Mesenchymal stem cell (in vitro differentiated cells and primary cell): ENCODE measurements at regions not wholly inside any gene's neighbourhood (a gene's known extent, or its start where the extent isn't known, plus 50 kb on each side); places are given as distances from the start of the nearest gene placed in this dataset.

ENCODE experiments used
- DNase-seq: peaks from one replicate; pipeline ENCODE4 v3.0.0-alpha.2; 2013
- H2AFZ ChIP-seq: one replicate; pipeline ENCODE4 v1.6.1; 2013; ENCODE audit warnings: low read depth, mild to moderate bottlenecking, control low read depth, inconsistent platforms, low read length, moderate library complexity
- H2AK5ac ChIP-seq: 2 replicates; pipeline ENCODE4 v1.6.1; 2013; ENCODE audit warnings: low read length, moderate library complexity, mild to moderate bottlenecking, inconsistent platforms; ENCODE audit not compliant: severe bottlenecking
- H2BK120ac ChIP-seq: one replicate; pipeline ENCODE4 v1.6.1; 2013; ENCODE audit warnings: low read depth, mild to moderate bottlenecking, inconsistent platforms, low read length, moderate library complexity
- H2BK12ac ChIP-seq, 2 experiments: one replicate each; pipeline ENCODE4 v1.6.1; 2013; ENCODE audit warnings: inconsistent platforms in 2 of 2, low read length in 2 of 2, mild to moderate bottlenecking in 2 of 2, moderate library complexity in 2 of 2, control low read depth in 1 of 2
- H2BK15ac ChIP-seq: one replicate; pipeline ENCODE4 v1.6.1; 2013; ENCODE audit warnings: mild to moderate bottlenecking, low read depth, inconsistent platforms; ENCODE audit not compliant: poor library complexity, severe bottlenecking
- H2BK5ac ChIP-seq: 2 replicates; pipeline ENCODE4 v1.6.1; 2013; ENCODE audit warnings: low read depth, mild to moderate bottlenecking, low read length, control low read depth, inconsistent platforms; ENCODE audit not compliant: poor library complexity, severe bottlenecking
- H3K14ac ChIP-seq, 2 experiments: one replicate each; pipeline ENCODE4 v1.6.1; 2013; ENCODE audit warnings: inconsistent platforms in 2 of 2, low read length in 2 of 2, control low read depth in 1 of 2, mild to moderate bottlenecking in 1 of 2, moderate library complexity in 1 of 2
- H3K18ac ChIP-seq, 2 experiments: one replicate each; pipeline ENCODE4 v1.6.1; 2013; ENCODE audit warnings: inconsistent platforms in 2 of 2, low read length in 2 of 2, control low read depth in 1 of 2, low read depth in 1 of 2, mild to moderate bottlenecking in 1 of 2
- H3K23ac ChIP-seq, 2 experiments: one replicate each; pipeline ENCODE4 v1.6.1; 2013; ENCODE audit warnings: inconsistent platforms in 2 of 2, low read length in 2 of 2, mild to moderate bottlenecking in 2 of 2, moderate library complexity in 2 of 2, control low read depth in 1 of 2
- H3K27ac ChIP-seq: 2 replicates; pipeline ENCODE4 v1.5.1; 2013; ENCODE audit warnings: mild to moderate bottlenecking, moderate library complexity, low read length, control low read depth, inconsistent platforms; ENCODE audit not compliant: poor library complexity, severe bottlenecking
- H3K27me3 ChIP-seq, 2 experiments: 2 replicates each; pipeline versions ENCODE4 v1.6.1 to v1.7.0; 2013; ENCODE audit warnings: low read length in 2 of 2, mild to moderate bottlenecking in 2 of 2, moderate library complexity in 2 of 2, control low read depth in 1 of 2, inconsistent platforms in 1 of 2; ENCODE audit not compliant: control insufficient read depth in 1 of 2, insufficient read depth in 1 of 2
- H3K36me3 ChIP-seq, 2 experiments: 2 replicates each; pipeline versions ENCODE4 v1.6.1 to v1.7.0; 2013; ENCODE audit warnings: low read length in 2 of 2, control low read depth in 1 of 2, inconsistent platforms in 1 of 2, low read depth in 1 of 2, mild to moderate bottlenecking in 1 of 2; ENCODE audit not compliant: insufficient read depth in 2 of 2, control insufficient read depth in 1 of 2
- H3K4ac ChIP-seq, 2 experiments: one replicate each; pipeline ENCODE4 v1.6.1; 2013; ENCODE audit warnings: inconsistent platforms in 2 of 2, low read length in 2 of 2, mild to moderate bottlenecking in 2 of 2, moderate library complexity in 2 of 2, control low read depth in 1 of 2, low read depth in 1 of 2
- H3K4me1 ChIP-seq: 2 replicates; pipeline ENCODE4 v1.6.1; 2013; ENCODE audit warnings: low read depth, low read length, control low read depth; ENCODE audit not compliant: control insufficient read depth, insufficient read depth
- H3K4me2 ChIP-seq: 2 replicates; pipeline ENCODE4 v1.6.1; 2013; ENCODE audit warnings: low read length, mild to moderate bottlenecking, inconsistent platforms; ENCODE audit not compliant: poor library complexity, severe bottlenecking
- H3K4me3 ChIP-seq, 2 experiments: 2 replicates each; pipeline versions ENCODE4 v1.5.1 to v1.7.0; 2013; ENCODE audit warnings: low read length in 2 of 2, mild to moderate bottlenecking in 2 of 2, control low read depth in 1 of 2, low read depth in 1 of 2; ENCODE audit not compliant: insufficient read depth in 1 of 2
- H3K79me1 ChIP-seq: replicated peaks from 2 replicates; pipeline ENCODE4 v1.6.1; 2013; ENCODE audit warnings: mild to moderate bottlenecking, control low read depth, low read length, inconsistent platforms; ENCODE audit not compliant: poor library complexity, severe bottlenecking
- H3K9ac ChIP-seq: 2 replicates; pipeline ENCODE4 v1.7.0; 2013; ENCODE audit warnings: mild to moderate bottlenecking, low read length, moderate library complexity
- H3K9me3 ChIP-seq: 2 replicates; pipeline ENCODE4 v1.7.0; 2013; ENCODE audit warnings: mild to moderate bottlenecking, low read length; ENCODE audit not compliant: control insufficient read depth
- H4K8ac ChIP-seq: one replicate; pipeline ENCODE4 v1.6.1; 2013; ENCODE audit warnings: inconsistent platforms, mild to moderate bottlenecking, low read length, moderate library complexity
- H4K91ac ChIP-seq: one replicate; pipeline ENCODE4 v1.6.1; 2013; ENCODE audit warnings: mild to moderate bottlenecking, low read length, inconsistent platforms
- WGBS: methylation state at CpG from one replicate; pipeline ENCODE4 v1.1.7; 2013; ENCODE audit warnings: mixed read lengths; 5-methylcytosine and 5-hydroxymethylcytosine counted together

GRCh38 chr1:3975903-3976630, 76.0 kb upstream of the C1orf174 start:
- Histone ChIP-seq H2AK5ac (no peak overlapping the region), H3K27ac (no peak overlapping the region), H4K8ac (no peak overlapping the region), H2BK15ac (no peak overlapping the region), H3K27me3 (no peaks in the 10 kb centered on the region), H3K18ac (no peak overlapping the region), H3K9ac (no peak overlapping the region), H2AFZ (no peak overlapping the region), H2BK5ac (no peak overlapping the region), H2BK120ac (no peak overlapping the region), H3K9me3 (peaks cover 3% of the 10 kb centered on the region), H3K36me3 (no peaks in the 10 kb centered on the region), H4K91ac (no peak overlapping the region), H3K79me1 (no peaks in the 10 kb centered on the region), H3K4me2 (no peak overlapping the region), H3K4me3 (no peak overlapping the region), H3K23ac (no peak overlapping the region), H2BK12ac (no peak overlapping the region), H3K4me1 (no peaks in the 10 kb centered on the region), H3K14ac (no peak overlapping the region), H3K4ac (no peak overlapping the region)
- 80% methylated on average over 23 of the region's 25 CpGs for WGBS
- DNase-seq = no peak

- Histone ChIP-seq H2AFZ (no peak overlapping the region), H3K27me3 (no peaks in the 10 kb centered on the region), H3K18ac (no peak overlapping the region), H4K91ac (peak overlapping the region; percentile 59), H2BK15ac (no peak overlapping the region), H2BK12ac (no peak overlapping the region), H2BK120ac (no peak overlapping the region), H3K23ac (no peak overlapping the region), H4K8ac (no peak overlapping the region), H3K36me3 (no peaks in the 10 kb centered on the region), H3K4ac (no peak overlapping the region), H2AK5ac (no peak overlapping the region), H3K4me3 (no peak overlapping the region), H2BK5ac (no peak overlapping the region), H3K4me1 (no peaks in the 10 kb centered on the region), H3K9me3 (peaks cover 3% of the 10 kb centered on the region), H3K9ac (no peak overlapping the region), H3K4me2 (no peak overlapping the region), H3K27ac (no peak overlapping the region), H3K79me1 (no peaks in the 10 kb centered on the region), H3K14ac (no peak overlapping the region)
- DNase-seq = no peak
- 90% methylated on average over 23 of the region's 23 CpGs for WGBS
Measured at GRCh38 chr1:3976821-3977220, 76.7 kb upstream of the C1orf174 start.

GRCh38 chr1:3978196-3978989, 78.3 kb upstream of the C1orf174 start:
- H3K14ac ChIP-seq = no peak overlapping the region
- no peak overlapping the region for H4K8ac ChIP-seq
- DNase-seq = no peak
- no peak overlapping the region for H3K23ac ChIP-seq
- H3K4me3 ChIP-seq = no peak overlapping the region
- no peak overlapping the region for H4K91ac ChIP-seq
- H3K27me3 ChIP-seq = no peaks in the 10 kb centered on the region
- H2AFZ ChIP-seq = no peak overlapping the region
- H3K4me2 ChIP-seq = no peak overlapping the region
- H3K9ac ChIP-seq = no peak overlapping the region
- no peak overlapping the region for H2BK5ac ChIP-seq
- WGBS = 80% methylated on average over 22 of the region's 23 CpGs
- no peak overlapping the region for H3K4ac ChIP-seq
- no peak overlapping the region for H2BK12ac ChIP-seq
- peaks cover 3% of the 10 kb centered on the region for H3K9me3 ChIP-seq
- H2BK15ac ChIP-seq = no peak overlapping the region
- H3K27ac ChIP-seq = no peak overlapping the region
- no peak overlapping the region for H2AK5ac ChIP-seq
- no peak overlapping the region for H3K18ac ChIP-seq
- H3K79me1 ChIP-seq = no peaks in the 10 kb centered on the region
- H3K4me1 ChIP-seq = no peaks in the 10 kb centered on the region
- no peak overlapping the region for H2BK120ac ChIP-seq
- H3K36me3 ChIP-seq = no peaks in the 10 kb centered on the region

- Histone ChIP-seq H3K4ac (no peak overlapping the region), H2BK15ac (no peak overlapping the region), H3K27me3 (no peaks in the 10 kb centered on the region), H3K4me2 (no peak overlapping the region), H3K9me3 (peaks cover 3% of the 10 kb centered on the region), H3K18ac (no peak overlapping the region), H3K36me3 (no peaks in the 10 kb centered on the region), H3K9ac (no peak overlapping the region), H3K14ac (no peak overlapping the region), H3K79me1 (no peaks in the 10 kb centered on the region), H2BK12ac (no peak overlapping the region), H4K8ac (no peak overlapping the region), H4K91ac (no peak overlapping the region), H3K4me1 (no peaks in the 10 kb centered on the region), H3K23ac (no peak overlapping the region), H2BK120ac (no peak overlapping the region), H2AFZ (no peak overlapping the region), H3K4me3 (no peak overlapping the region), H2BK5ac (no peak overlapping the region), H2AK5ac (no peak overlapping the region), H3K27ac (no peak overlapping the region)
- WGBS = 73% methylated on average over 9 of the region's 9 CpGs
- DNase-seq = no peak
Measured at GRCh38 chr1:3978990-3979325, 78.9 kb upstream of the C1orf174 start.
